Endodermal cell (in vitro differentiated cells): ENCODE measurements at regions not wholly inside any gene's neighbourhood (a gene's known extent, or its start where the extent isn't known, plus 50 kb on each side); places are given as distances from the start of the nearest gene placed in this dataset.

ENCODE experiments used
- DNase-seq: peaks from one replicate; pipeline ENCODE4 v3.0.0-alpha.2; 2017
- H3K27ac ChIP-seq: 2 replicates; pipeline ENCODE4 v1.5.1; 2013; ENCODE audit warnings: mild to moderate bottlenecking, low read depth, low read length, moderate library complexity
- H3K27me3 ChIP-seq: 2 replicates; pipeline ENCODE4 v1.6.1; 2013; ENCODE audit warnings: mild to moderate bottlenecking, low read length, moderate library complexity; ENCODE audit not compliant: insufficient read depth, control insufficient read depth, poor library complexity, severe bottlenecking
- H3K36me3 ChIP-seq: 2 replicates; pipeline ENCODE4 v1.7.0; 2013; ENCODE audit warnings: mild to moderate bottlenecking, low read length, moderate library complexity; ENCODE audit not compliant: control insufficient read depth, insufficient read depth
- H3K4me1 ChIP-seq: one replicate; pipeline ENCODE4 v1.7.0; 2013; ENCODE audit warnings: low read length; ENCODE audit not compliant: control insufficient read depth, insufficient read depth
- H3K4me3 ChIP-seq: 2 replicates; pipeline ENCODE4 v1.5.1; 2013; ENCODE audit warnings: mild to moderate bottlenecking, low read length, moderate library complexity
- H3K9ac ChIP-seq: 2 replicates; pipeline ENCODE4 v1.6.1; 2013; ENCODE audit warnings: mild to moderate bottlenecking, low read length, moderate library complexity; ENCODE audit not compliant: poor library complexity, severe bottlenecking; ENCODE audit errors: extremely low read depth
- H3K9me3 ChIP-seq: 2 replicates; pipeline ENCODE4 v1.6.1; 2013; ENCODE audit warnings: mild to moderate bottlenecking, low read length, moderate library complexity; ENCODE audit not compliant: control insufficient read depth
- H3K27ac Mint-ChIP-seq: 2 replicates; pipeline ENCODE4 v1.8.0; 2020; ENCODE audit warnings: mixed read lengths
- H3K27me3 Mint-ChIP-seq: 2 replicates; pipeline ENCODE4 v1.8.0; 2021; ENCODE audit warnings: mild to moderate bottlenecking, mixed read lengths; ENCODE audit not compliant: insufficient read depth
- H3K36me3 Mint-ChIP-seq: 2 replicates; pipeline ENCODE4 v1.8.0; 2020; ENCODE audit warnings: low read depth, mixed read lengths
- H3K4me1 Mint-ChIP-seq: 2 replicates; pipeline ENCODE4 v1.8.0; 2020; ENCODE audit warnings: mixed read lengths
- H3K4me3 Mint-ChIP-seq: 2 replicates; pipeline ENCODE4 v1.8.0; 2020; ENCODE audit warnings: mild to moderate bottlenecking, moderate library complexity, mixed read lengths
- H3K9me3 Mint-ChIP-seq: 2 replicates; pipeline ENCODE4 v1.8.0; 2020; ENCODE audit warnings: mild to moderate bottlenecking, mixed read lengths
- CTCF ChIP-seq: fragments of 200-600 bp; sonication (generic); conservative IDR thresholded peaks from 2 replicates; pipeline ENCODE4 v1.5.0; 2021; ENCODE audit warnings: antibody characterized with exemption, mild to moderate bottlenecking
- WGBS, 2 experiments: methylation state at CpG; one replicate each; pipeline versions ENCODE4 v1.1.5 to v1.1.7; 2013; ENCODE audit warnings: missing lambda C conversion rate in 2 of 2, mixed read lengths in 1 of 2; ENCODE audit not compliant: insufficient coverage in 1 of 2, insufficient read length in 1 of 2; 5-methylcytosine and 5-hydroxymethylcytosine counted together

- Histone ChIP-seq H3K27ac (no peak overlapping the region), H3K4me1 (peaks cover 6% of the 10 kb centered on the region), H3K27me3 (no peaks in the 10 kb centered on the region), H3K36me3 (no peaks in the 10 kb centered on the region), H3K4me3 (no peak overlapping the region), H3K9ac (no peak overlapping the region), H3K9me3 (no peaks in the 10 kb centered on the region)
- H3K4me3 Mint-ChIP-seq: no peak overlapping the region
- H3K27ac Mint-ChIP-seq: no peak overlapping the region
- H3K27me3 Mint-ChIP-seq: peaks cover under 1% of the 10 kb centered on the region
- no peaks in the 10 kb centered on the region for H3K9me3 Mint-ChIP-seq
- WGBS, 2 experiments: 95 to 100% methylated on average over 2 of the region's 3 CpGs
- no peak for TF ChIP-seq CTCF
- H3K4me1 Mint-ChIP-seq: peaks cover 19% of the 10 kb centered on the region
- no peaks in the 10 kb centered on the region for H3K36me3 Mint-ChIP-seq
- no peak for DNase-seq
These were observed 122.5 kb upstream of the GNAO1 start for GRCh38 chr16:56068816-56069215.

- no peak for DNase-seq
These were observed 123.0 kb upstream of the GNAO1 start for GRCh38 chr16:56068314-56068713.

GRCh38 chr16:56067406-56067805, 123.9 kb upstream of the GNAO1 start:
- no peaks in the 10 kb centered on the region for H3K36me3 Mint-ChIP-seq
- no peak overlapping the region for H3K27ac Mint-ChIP-seq
- Histone ChIP-seq H3K9me3 (no peaks in the 10 kb centered on the region), H3K27me3 (no peaks in the 10 kb centered on the region), H3K27ac (no peak overlapping the region), H3K9ac (no peak overlapping the region), H3K4me1 (peaks cover 6% of the 10 kb centered on the region), H3K36me3 (no peaks in the 10 kb centered on the region), H3K4me3 (peak overlapping the region; percentile 13)
- no peak for DNase-seq
- no peak overlapping the region for H3K4me3 Mint-ChIP-seq
- no peaks in the 10 kb centered on the region for H3K27me3 Mint-ChIP-seq
- peaks cover 19% of the 10 kb centered on the region for H3K4me1 Mint-ChIP-seq
- H3K9me3 Mint-ChIP-seq: no peaks in the 10 kb centered on the region
- TF ChIP-seq CTCF: no peak

More at GRCh38 chr16:56068314-56068713, 123.0 kb upstream of the GNAO1 start:
- Mint-ChIP-seq H3K27ac (no peak overlapping the region), H3K4me1 (peaks cover 19% of the 10 kb centered on the region), H3K9me3 (no peaks in the 10 kb centered on the region), H3K27me3 (no peaks in the 10 kb centered on the region), H3K4me3 (no peak overlapping the region), H3K36me3 (no peaks in the 10 kb centered on the region)
- WGBS, 2 experiments: 76 to 83% methylated on average over 1 to 2 of the region's 2 CpGs
- H3K27ac ChIP-seq: no peak overlapping the region
- peaks cover 6% of the 10 kb centered on the region for H3K4me1 ChIP-seq
- no peaks in the 10 kb centered on the region for H3K27me3 ChIP-seq
- TF ChIP-seq CTCF: no peak
- H3K4me3 ChIP-seq: no peak overlapping the region
- no peak overlapping the region for H3K9ac ChIP-seq
- H3K9me3 ChIP-seq: no peaks in the 10 kb centered on the region
- no peaks in the 10 kb centered on the region for H3K36me3 ChIP-seq
